ENCODE measurements at regions not wholly inside any gene's neighbourhood (a gene's known extent, or its start where the extent isn't known, plus 50 kb on each side); places are given as distances from the start of the nearest gene placed in this dataset.

DNA sequence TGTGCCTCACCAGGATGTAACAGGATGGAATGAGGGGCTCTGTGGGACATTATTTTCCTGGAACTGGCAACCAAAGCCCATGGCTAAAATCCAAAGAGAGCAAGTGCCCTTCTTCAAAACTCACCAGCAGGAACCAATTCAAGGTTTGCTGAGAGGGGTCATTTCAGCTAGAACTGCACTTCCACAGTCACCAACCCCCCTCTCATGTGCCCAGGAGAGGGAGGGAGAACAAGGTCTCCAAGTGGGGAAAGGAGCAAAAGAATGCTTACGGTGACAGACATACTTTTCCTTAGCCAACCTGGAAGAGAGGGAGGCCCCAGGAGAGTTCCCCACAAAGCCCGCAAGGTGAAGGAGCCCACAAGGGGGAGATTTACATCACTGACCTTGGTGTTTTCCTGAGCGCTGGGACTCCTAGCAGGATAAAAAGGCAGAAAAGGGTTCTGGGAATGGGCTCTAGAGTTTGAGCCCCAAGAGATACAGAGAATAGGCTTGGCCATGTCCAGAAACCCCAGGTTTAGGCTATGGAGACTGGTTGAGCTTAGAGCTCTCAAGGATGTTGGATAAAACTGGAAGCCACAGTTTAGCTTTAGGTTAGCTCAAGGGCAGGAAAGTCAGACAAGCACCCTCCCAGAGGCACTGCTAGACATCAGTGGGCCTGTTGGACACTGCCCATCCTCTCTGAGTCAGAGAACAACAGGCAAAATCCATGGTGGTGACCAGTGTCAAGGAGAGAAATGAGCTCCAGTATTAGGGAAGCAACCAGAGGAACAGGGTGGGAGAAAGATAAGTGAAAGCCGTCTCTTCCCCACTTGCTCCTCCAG is 63.9 kb upstream of the GHITM start:
- Histone ChIP-seq H3K27ac (ENCODE audit: low read depth, low read length) (peak overlapping the region; percentile 57), H3K9me3 (ENCODE audit: control insufficient read depth, insufficient read depth, low read length) (no peaks in the 10 kb centered on the region), H3K27me3 (ENCODE audit: control insufficient read depth, insufficient read depth, low read length) (no peaks in the 10 kb centered on the region), H3K4me3 (ENCODE audit: low read depth, low read length) (no peak overlapping the region)
- POLR2A ChIA-PET = no interaction called here
- TF ChIP-seq, protein P1, sequence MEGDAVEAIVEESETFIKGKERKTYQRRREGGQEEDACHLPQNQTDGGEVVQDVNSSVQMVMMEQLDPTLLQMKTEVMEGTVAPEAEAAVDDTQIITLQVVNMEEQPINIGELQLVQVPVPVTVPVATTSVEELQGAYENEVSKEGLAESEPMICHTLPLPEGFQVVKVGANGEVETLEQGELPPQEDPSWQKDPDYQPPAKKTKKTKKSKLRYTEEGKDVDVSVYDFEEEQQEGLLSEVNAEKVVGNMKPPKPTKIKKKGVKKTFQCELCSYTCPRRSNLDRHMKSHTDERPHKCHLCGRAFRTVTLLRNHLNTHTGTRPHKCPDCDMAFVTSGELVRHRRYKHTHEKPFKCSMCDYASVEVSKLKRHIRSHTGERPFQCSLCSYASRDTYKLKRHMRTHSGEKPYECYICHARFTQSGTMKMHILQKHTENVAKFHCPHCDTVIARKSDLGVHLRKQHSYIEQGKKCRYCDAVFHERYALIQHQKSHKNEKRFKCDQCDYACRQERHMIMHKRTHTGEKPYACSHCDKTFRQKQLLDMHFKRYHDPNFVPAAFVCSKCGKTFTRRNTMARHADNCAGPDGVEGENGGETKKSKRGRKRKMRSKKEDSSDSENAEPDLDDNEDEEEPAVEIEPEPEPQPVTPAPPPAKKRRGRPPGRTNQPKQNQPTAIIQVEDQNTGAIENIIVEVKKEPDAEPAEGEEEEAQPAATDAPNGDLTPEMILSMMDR (IDR thresholded peaks at IDR 0.05; ENCODE audit: low read depth, low read length) = no peak
- CTCF ChIA-PET = interaction anchor here (2.3 to 2.5 kb wide), 2 partner anchors 16 to 21 kb away, joined by 9 to 16 read pairs; no protein-coding TSS in a partner anchor
- DNase-seq (ENCODE audit: low read depth, low spot score) = no peak

DNA sequence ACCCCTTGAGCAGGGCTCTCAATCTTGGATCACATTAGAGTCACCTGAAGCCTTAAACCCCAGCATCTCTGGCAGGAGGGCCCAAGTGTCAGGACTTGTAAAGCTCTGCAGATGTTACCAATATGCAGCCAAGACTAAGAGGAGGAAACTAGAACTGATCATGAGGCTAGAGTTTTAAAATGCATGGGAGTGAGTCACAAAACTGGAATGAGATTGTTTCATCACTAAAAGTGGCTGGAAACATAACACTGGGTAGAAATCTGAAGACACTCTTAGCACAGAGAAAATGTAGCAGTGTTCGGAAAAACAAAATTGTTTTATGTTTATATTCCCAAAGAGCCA is 63.3 kb upstream of the GHITM start:
- ChIA-PET POLR2A (no interaction called here), CTCF (interaction anchor here (0.6 to 2.5 kb wide), 6 partner anchors 16 to 64 kb away, joined by 3 to 16 read pairs (median 4); no protein-coding TSS in a partner anchor)
- Histone ChIP-seq H3K27ac (ENCODE audit: low read depth, low read length) (peak overlapping the region; percentile 57), H3K4me3 (ENCODE audit: low read depth, low read length) (no peak overlapping the region), H3K27me3 (ENCODE audit: control insufficient read depth, insufficient read depth, low read length) (no peaks in the 10 kb centered on the region), H3K9me3 (ENCODE audit: control insufficient read depth, insufficient read depth, low read length) (no peaks in the 10 kb centered on the region)
- TF ChIP-seq, protein P1 (IDR thresholded peaks at IDR 0.05; ENCODE audit: low read depth, low read length) = no peak
- peak; percentile 36 for DNase-seq (ENCODE audit: low read depth, low spot score)

DNA sequence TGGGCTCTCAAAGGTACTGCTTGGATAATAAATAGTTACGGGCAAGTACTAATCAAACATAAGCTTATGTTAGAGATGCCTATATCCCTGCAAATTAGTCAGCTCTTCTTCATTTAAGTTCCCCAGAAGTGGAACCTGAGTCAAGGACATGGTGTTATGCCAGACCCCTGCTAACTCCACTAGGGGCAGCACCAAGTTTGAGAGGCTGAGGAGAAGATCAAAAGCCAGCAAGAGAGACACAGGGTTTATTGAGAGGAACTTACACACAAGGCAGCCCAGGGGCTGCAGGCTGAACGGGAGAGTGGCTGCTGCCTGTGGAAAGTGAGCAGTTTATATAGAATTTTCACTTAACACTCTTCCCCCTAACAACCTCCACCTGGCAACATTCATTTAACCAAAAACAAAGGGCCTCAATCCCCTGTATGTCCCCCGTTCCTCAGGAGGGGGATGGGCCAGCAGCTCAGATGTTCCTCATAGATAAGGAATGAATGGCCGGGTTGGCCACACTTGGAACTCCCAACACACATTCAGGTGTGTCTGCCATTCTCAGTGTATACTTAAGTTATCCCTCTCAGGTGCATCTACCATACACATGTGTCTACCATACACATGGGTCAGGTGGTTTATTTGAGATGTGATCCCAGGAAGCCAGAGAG is 62.6 kb upstream of the GHITM start:
- peak overlapping the region; percentile 25 for H3K27ac ChIP-seq (ENCODE audit: low read depth, low read length)
- ChIA-PET POLR2A (no interaction called here), CTCF (interaction anchor here (0.6 to 2.5 kb wide), 6 partner anchors 15 to 63 kb away, joined by 3 to 16 read pairs (median 4); no protein-coding TSS in a partner anchor)
- no peak overlapping the region for H3K4me3 ChIP-seq (ENCODE audit: low read depth, low read length)
- peak; percentile 1 for DNase-seq (ENCODE audit: low read depth, low spot score)
- H3K27me3 ChIP-seq (ENCODE audit: control insufficient read depth, insufficient read depth, low read length) = no peaks in the 10 kb centered on the region
- H3K9me3 ChIP-seq (ENCODE audit: control insufficient read depth, insufficient read depth, low read length) = no peaks in the 10 kb centered on the region; the same call in 1 of the 2 replicates
- TF ChIP-seq, protein P1 (IDR thresholded peaks at IDR 0.05; ENCODE audit: low read depth, low read length) = peak; percentile 56

DNA sequence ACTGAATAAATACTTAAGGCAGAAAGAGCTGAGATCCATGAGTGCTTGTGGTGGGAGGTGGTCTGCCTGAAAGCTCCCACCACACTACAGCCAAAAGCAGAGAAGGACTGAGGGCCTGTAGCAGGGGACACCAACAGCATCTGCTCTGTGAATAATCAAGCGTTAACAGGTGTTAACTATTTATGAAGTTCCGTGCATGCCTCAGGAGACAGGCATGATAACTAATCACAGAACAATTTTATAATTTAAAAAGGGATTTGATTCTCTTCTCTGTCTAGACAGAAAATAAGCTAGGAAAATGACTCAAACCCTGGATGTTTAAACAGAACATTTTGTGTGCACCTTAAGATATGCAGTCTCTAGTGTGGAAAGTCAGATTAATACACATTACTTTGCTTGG is 61.5 kb upstream of the GHITM start:
- ChIA-PET CTCF (interaction anchor here (1.9 kb wide), 1 partner anchor 20 kb away, joined by 8 read pairs; no protein-coding TSS in a partner anchor), POLR2A (no interaction called here)
- TF ChIP-seq, protein P1 (IDR thresholded peaks at IDR 0.05; ENCODE audit: low read depth, low read length) = no peak
- no peaks in the 10 kb centered on the region; the same call in 1 of the 2 replicates for H3K9me3 ChIP-seq (ENCODE audit: control insufficient read depth, insufficient read depth, low read length)
- H3K27me3 ChIP-seq (ENCODE audit: control insufficient read depth, insufficient read depth, low read length) = no peaks in the 10 kb centered on the region
- H3K27ac ChIP-seq (ENCODE audit: low read depth, low read length) = no peak overlapping the region
- no peak overlapping the region for H3K4me3 ChIP-seq (ENCODE audit: low read depth, low read length)
- DNase-seq (ENCODE audit: low read depth, low spot score) = no peak

DNA sequence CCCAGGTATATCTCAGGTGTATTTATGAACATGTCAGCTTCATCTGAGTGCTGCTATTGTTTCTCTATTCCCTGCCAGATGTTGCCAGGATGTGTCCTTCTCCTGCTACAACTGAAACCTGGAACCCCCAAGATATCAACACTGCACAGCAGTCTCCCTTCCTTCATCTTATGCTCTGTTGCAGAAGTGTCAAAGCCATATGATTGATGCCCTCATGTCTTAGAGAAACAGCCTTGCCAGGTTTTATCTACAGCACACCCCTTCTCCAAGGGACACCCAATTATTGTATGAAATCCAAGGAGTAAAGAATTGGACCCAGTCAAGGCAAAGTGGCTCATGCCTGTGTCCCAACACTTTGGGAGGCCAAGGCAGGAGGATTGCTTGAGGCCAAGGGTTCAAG is 60.5 kb upstream of the GHITM start:
- Histone ChIP-seq H3K9me3 (ENCODE audit: control insufficient read depth, insufficient read depth, low read length) (no peaks in the 10 kb centered on the region; the same call in 1 of the 2 replicates), H3K27ac (ENCODE audit: low read depth, low read length) (no peak overlapping the region), H3K4me3 (ENCODE audit: low read depth, low read length) (no peak overlapping the region), H3K27me3 (ENCODE audit: control insufficient read depth, insufficient read depth, low read length) (no peaks in the 10 kb centered on the region)
- ChIA-PET CTCF (interaction anchor here (1.9 kb wide), 1 partner anchor 19 kb away, joined by 8 read pairs; no protein-coding TSS in a partner anchor), POLR2A (no interaction called here)
- TF ChIP-seq, protein P1 (IDR thresholded peaks at IDR 0.05; ENCODE audit: low read depth, low read length) = no peak
- DNase-seq (ENCODE audit: low read depth, low spot score) = no peak
